Prostate gland (tissue), 2 donors: ENCODE measurements at regions not wholly inside any gene's neighbourhood (a gene's known extent, or its start where the extent isn't known, plus 50 kb on each side); places are given as distances from the start of the nearest gene placed in this dataset.
A peak's percentile ranks its signal among the peaks of the same experiment; 100 is the strongest.

ENCODE experiments used
- DNase-seq: peaks from one replicate; pipeline ENCODE4 v3.0.0-alpha.2; 2019; ENCODE audit warnings: low spot score
- H3K27ac ChIP-seq, 2 donors: fragments of 200-600 bp; sonication (generic); 2 replicates each; pipeline ENCODE4 v1.5.1; 2017 to 2019
- H3K27me3 ChIP-seq: fragments of 200-600 bp; sonication (generic); replicated peaks from 2 replicates; pipeline ENCODE4 v1.5.1; 2019; ENCODE audit not compliant: insufficient read depth
- H3K36me3 ChIP-seq, 2 donors: fragments of 200-600 bp; sonication (generic); 1 replicate in 1 of 2; 2 replicates in 1 of 2; pipeline versions ENCODE4 v1.5.1 to v1.8.1; 2017 to 2019
- H3K4me1 ChIP-seq: fragments of 200-600 bp; sonication (generic); replicated peaks from 2 replicates; pipeline ENCODE4 v1.5.1; 2019
- H3K4me3 ChIP-seq, 2 donors: fragments of 200-600 bp; sonication (generic); 2 replicates each; pipeline ENCODE4 v1.5.1; 2017 to 2019
- H3K9me3 ChIP-seq: fragments of 200-600 bp; sonication (generic); 2 replicates; pipeline ENCODE4 v1.5.1; 2017
- POLR2A ChIP-seq: fragments of 450-650 bp; IDR thresholded peaks from one replicate; pipeline ENCODE4 v1.6.1; 2016; ENCODE audit warnings: antibody characterized with exemption, mild to moderate bottlenecking
- POLR2AphosphoS5 ChIP-seq: sonication (generic); formaldehyde crosslinking; IDR thresholded peaks from one replicate; pipeline ENCODE4 v1.6.1; 2017; ENCODE audit warnings: antibody characterized with exemption
- WGBS: methylation state at CpG from one replicate; pipeline ENCODE4 v1.1.5; 2018; 5-methylcytosine and 5-hydroxymethylcytosine counted together
- intact Hi-C: fragments of 100-400 bp; cut with DNase I; formaldehyde crosslinking; loops from one replicate; pipeline ENCODE4 v1.14.2; 2022
- TF ChIP-seq, protein P1 (sequence below), 4 experiments: fragments of 200-600 bp in 2 of 4; fragments of 450-650 bp in 2 of 4; sonication (generic) in 2 of 4; IDR thresholded peaks; 1 replicate in 3 of 4; 2 replicates in 1 of 4; pipeline ENCODE4 v1.5.1; 2016 to 2019; ENCODE audit warnings: antibody characterized with exemption in 4 of 4, mild to moderate bottlenecking in 2 of 4, moderate library complexity in 2 of 4

- WGBS = 77% methylated on average over 2 of the region's 2 CpGs
- TF ChIP-seq POLR2A = no peak
- TF ChIP-seq POLR2AphosphoS5 = no peak
- TF ChIP-seq, protein P1, sequence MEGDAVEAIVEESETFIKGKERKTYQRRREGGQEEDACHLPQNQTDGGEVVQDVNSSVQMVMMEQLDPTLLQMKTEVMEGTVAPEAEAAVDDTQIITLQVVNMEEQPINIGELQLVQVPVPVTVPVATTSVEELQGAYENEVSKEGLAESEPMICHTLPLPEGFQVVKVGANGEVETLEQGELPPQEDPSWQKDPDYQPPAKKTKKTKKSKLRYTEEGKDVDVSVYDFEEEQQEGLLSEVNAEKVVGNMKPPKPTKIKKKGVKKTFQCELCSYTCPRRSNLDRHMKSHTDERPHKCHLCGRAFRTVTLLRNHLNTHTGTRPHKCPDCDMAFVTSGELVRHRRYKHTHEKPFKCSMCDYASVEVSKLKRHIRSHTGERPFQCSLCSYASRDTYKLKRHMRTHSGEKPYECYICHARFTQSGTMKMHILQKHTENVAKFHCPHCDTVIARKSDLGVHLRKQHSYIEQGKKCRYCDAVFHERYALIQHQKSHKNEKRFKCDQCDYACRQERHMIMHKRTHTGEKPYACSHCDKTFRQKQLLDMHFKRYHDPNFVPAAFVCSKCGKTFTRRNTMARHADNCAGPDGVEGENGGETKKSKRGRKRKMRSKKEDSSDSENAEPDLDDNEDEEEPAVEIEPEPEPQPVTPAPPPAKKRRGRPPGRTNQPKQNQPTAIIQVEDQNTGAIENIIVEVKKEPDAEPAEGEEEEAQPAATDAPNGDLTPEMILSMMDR (IDR thresholded peaks at IDR 0.05) = no peak
- Histone ChIP-seq H3K4me1 (no peaks in the 10 kb centered on the region), H3K9me3 (no peaks in the 10 kb centered on the region), H3K4me3 (no peak overlapping the region), H3K27ac (no peak overlapping the region), H3K36me3 (no peaks in the 10 kb centered on the region), H3K27me3 (no peaks in the 10 kb centered on the region)
- intact Hi-C loops = no loop called here
- DNase-seq = no peak
Observed at GRCh38 chr4:117550085-117550484, 464.7 kb upstream of the TRAM1L1 start.

DNA sequence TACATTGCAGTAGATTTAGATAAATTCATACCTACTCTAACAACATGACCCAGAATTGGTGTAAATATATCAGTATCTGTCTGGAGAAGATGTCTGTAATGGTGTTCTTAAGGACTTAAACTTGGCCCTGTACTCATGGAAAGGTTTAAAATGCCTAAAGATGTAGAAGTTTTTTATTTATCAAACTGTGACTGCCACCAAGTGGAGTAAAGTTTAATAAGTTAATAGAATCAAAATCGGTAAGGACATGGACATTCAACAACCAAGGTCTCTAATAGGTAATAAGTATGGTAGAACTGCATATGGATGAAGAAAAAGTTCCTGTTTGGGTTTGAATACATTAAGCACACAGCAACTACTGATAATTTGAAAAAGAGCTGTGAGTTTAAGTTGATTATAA lies 474.0 kb upstream of the NDST3 start:
- intact Hi-C loops = no loop called here
- Histone ChIP-seq H3K27me3 (no peaks in the 10 kb centered on the region), H3K36me3 (no peaks in the 10 kb centered on the region), H3K4me1 (no peaks in the 10 kb centered on the region), H3K4me3 (no peak overlapping the region), H3K9me3 (no peaks in the 10 kb centered on the region), H3K27ac (no peak overlapping the region)
- TF ChIP-seq, protein P1 (IDR thresholded peaks at IDR 0.05) = peak in 1 of 4 experiments; percentile 3
- no peak for TF ChIP-seq POLR2AphosphoS5
- no peak for TF ChIP-seq POLR2A
- no peak for DNase-seq
- 76% methylated on average over 1 of the region's 1 CpG for WGBS

DNA sequence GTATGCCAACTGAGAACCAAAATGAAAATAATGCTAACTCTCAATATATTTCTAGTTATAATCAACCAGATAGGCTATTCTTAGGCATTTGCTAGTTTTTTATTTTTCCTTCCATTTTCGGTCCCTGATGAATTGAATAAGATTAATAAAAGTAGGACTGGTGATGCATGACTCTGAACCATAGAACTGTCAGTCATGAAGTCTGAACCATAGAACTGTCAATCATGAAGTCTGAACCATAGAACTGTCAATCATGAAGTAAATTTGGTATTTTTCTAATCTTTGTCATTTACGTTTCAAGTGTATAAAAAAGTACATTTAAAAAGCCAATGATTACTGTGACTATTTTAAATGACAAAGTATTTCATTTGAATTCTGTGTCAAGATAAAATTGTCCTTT lies 460.2 kb upstream of the NDST3 start:
- no peak for DNase-seq
- TF ChIP-seq, protein P1 (IDR thresholded peaks at IDR 0.05) = no peak
- TF ChIP-seq POLR2A = no peak
- no peak for TF ChIP-seq POLR2AphosphoS5
- intact Hi-C loops = no loop called here
- Histone ChIP-seq H3K4me1 (no peaks in the 10 kb centered on the region), H3K27me3 (no peaks in the 10 kb centered on the region), H3K9me3 (no peaks in the 10 kb centered on the region), H3K4me3 (no peak overlapping the region), H3K36me3 (no peaks in the 10 kb centered on the region), H3K27ac (no peak overlapping the region)
- WGBS = 91% methylated on average over 2 of the region's 2 CpGs

DNA sequence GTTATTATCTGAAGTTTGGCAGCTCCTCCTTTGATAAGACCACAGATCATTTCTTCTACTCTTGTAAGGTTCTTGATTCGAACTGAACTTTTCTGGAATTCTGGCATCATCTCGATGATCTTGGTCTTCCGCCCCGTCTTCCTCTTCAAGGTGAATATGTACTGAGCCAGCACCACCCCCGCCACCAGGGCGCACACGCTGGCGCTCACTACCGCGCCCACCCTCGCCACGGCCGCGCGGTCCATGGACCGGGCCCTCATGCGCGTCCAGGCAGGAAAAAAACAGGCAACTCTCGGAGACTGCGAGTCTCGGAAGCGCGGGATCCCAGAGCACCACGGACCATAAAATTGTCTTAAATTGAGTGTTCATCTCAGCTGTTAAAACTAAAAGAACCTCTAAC lies 458.4 kb upstream of the NDST3 start:
- H3K9me3 ChIP-seq = no peaks in the 10 kb centered on the region
- no peak for DNase-seq
- no peak overlapping the region for H3K27ac ChIP-seq
- no peaks in the 10 kb centered on the region for H3K4me1 ChIP-seq
- no peak overlapping the region for H3K4me3 ChIP-seq
- no peaks in the 10 kb centered on the region for H3K36me3 ChIP-seq
- 93% methylated on average over 24 of the region's 24 CpGs for WGBS
- intact Hi-C loops = no loop called here
- TF ChIP-seq, protein P1 (IDR thresholded peaks at IDR 0.05) = no peak
- TF ChIP-seq POLR2AphosphoS5 (no peak), POLR2A (no peak)
- H3K27me3 ChIP-seq = no peaks in the 10 kb centered on the region

DNA sequence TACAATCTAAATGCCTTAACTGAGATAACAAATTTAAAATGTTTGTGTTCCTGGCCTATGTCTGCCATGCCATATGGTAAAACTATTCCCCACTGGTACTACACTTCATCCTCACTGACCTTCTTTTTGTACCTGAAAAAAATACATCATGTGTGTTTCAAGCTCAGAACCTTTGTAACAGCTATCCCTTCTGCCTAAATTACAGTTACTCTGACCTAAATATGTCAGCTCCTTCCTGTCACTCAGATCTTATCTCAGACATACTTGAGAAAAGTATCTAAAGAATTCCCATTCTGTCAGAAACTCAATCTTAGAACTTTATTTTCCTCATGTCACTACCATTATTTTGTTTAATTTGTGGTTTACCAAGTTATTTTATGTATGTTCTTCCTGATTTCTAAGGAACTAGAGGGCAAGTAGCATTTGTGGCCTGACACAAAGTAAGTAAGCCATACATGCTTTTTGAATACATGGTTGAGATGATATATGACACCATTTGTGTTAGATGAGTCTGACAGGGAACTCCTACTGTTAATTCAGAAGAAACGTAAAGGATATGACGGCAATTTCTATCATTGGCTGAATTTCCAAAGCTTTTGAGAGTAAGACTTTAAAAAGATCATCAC lies 456.5 kb upstream of the NDST3 start:
- H3K36me3 ChIP-seq = no peaks in the 10 kb centered on the region
- H3K9me3 ChIP-seq = no peaks in the 10 kb centered on the region
- no peak for DNase-seq
- no peaks in the 10 kb centered on the region for H3K4me1 ChIP-seq
- no peak for TF ChIP-seq POLR2AphosphoS5
- intact Hi-C loops = no loop called here
- no peak overlapping the region for H3K4me3 ChIP-seq
- no peak overlapping the region for H3K27ac ChIP-seq
- no peaks in the 10 kb centered on the region for H3K27me3 ChIP-seq
- 19% methylated on average over 2 of the region's 2 CpGs for WGBS
